22Rv1 (cell line): ENCODE measurements at regions not wholly inside any gene's neighbourhood (a gene's known extent, or its start where the extent isn't known, plus 50 kb on each side); places are given as distances from the start of the nearest gene placed in this dataset.

Source experiments
- H3K27ac ChIP-seq: fragments of 450-650 bp; 2 replicates; pipeline ENCODE4 v1.5.1; 2017
- ZFX ChIP-seq: fragments of 450-650 bp; IDR thresholded peaks from 2 replicates; pipeline ENCODE4 v1.6.1; 2017; ENCODE audit warnings: antibody characterized with exemption, borderline replicate concordance
- TF ChIP-seq, protein P1 (sequence below): fragments of 450-650 bp; IDR thresholded peaks from 2 replicates; pipeline ENCODE4 v1.5.1; 2017; ENCODE audit warnings: mild to moderate bottlenecking

- TF ChIP-seq, protein P1, sequence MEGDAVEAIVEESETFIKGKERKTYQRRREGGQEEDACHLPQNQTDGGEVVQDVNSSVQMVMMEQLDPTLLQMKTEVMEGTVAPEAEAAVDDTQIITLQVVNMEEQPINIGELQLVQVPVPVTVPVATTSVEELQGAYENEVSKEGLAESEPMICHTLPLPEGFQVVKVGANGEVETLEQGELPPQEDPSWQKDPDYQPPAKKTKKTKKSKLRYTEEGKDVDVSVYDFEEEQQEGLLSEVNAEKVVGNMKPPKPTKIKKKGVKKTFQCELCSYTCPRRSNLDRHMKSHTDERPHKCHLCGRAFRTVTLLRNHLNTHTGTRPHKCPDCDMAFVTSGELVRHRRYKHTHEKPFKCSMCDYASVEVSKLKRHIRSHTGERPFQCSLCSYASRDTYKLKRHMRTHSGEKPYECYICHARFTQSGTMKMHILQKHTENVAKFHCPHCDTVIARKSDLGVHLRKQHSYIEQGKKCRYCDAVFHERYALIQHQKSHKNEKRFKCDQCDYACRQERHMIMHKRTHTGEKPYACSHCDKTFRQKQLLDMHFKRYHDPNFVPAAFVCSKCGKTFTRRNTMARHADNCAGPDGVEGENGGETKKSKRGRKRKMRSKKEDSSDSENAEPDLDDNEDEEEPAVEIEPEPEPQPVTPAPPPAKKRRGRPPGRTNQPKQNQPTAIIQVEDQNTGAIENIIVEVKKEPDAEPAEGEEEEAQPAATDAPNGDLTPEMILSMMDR, result no peak
- no peak overlapping the region for H3K27ac ChIP-seq
Observed at GRCh38 chr17:79369001-79369400, 241.8 kb downstream of the RBFOX3 start.

GRCh38 chr17:79368521-79368920 is 242.3 kb downstream of the RBFOX3 start:
- H3K27ac ChIP-seq, result no peak overlapping the region
- TF ChIP-seq, protein P1, result no peak
- TF ChIP-seq ZFX, result no peak

GRCh38 chr17:79366988-79367571 is 243.8 kb downstream of the RBFOX3 start:
- H3K27ac ChIP-seq, result no peak overlapping the region
- TF ChIP-seq, protein P1, result no peak
- TF ChIP-seq ZFX, result no peak

DNA sequence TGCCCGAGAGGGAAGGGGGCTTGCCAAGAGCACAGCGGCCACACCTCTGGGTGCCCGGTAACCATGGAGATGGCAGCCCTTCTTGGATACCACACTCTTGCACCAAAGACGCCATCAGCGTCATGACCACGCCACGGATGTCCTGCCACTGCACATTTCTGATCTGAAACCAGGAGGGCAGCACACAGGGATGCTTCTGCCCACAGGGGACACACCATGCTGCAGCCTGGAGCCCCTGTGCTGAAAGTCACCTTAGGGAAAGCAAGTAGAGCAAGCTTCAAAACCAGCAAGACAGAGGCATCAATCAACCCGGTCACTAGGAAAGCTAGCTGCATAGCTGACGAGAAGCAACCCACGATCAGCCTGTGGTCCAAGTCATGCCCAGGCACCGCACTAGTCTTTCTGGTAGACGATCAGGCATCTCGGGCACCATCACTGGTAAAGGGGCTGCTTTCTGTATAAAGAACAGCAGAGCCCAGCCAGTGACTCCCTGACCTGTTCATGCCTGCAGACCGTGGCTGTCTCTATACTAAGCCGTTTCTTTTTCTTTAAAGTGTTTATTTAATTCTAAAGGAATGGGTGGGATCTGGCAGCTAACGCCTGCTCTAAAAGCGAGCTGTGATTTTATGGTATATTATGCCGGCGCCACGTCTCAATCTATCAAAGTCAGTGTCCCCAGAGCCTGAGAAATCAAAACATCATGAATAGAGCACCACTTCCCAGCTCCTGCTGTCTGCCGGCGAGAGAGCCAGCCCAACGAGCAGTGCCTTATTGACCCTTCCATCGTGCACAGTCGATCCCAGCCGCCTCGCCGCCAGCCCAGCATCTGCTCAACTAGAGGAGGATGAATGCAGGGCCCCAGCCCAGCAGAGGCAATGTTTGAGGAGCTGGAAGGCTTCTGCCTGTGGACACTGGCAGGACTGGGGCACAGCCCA is 244.7 kb downstream of the RBFOX3 start:
- TF ChIP-seq, protein P1, result no peak
- no peak for TF ChIP-seq ZFX
- no peak overlapping the region for H3K27ac ChIP-seq

GRCh38 chr17:79365351-79365750 is 245.5 kb downstream of the RBFOX3 start:
- H3K27ac ChIP-seq, result no peak overlapping the region
- no peak for TF ChIP-seq ZFX
- TF ChIP-seq, protein P1, result no peak

GRCh38 chr17:79364315-79365094 is 246.3 kb downstream of the RBFOX3 start:
- no peak for TF ChIP-seq ZFX
- H3K27ac ChIP-seq, result no peak overlapping the region

- no peak overlapping the region for H3K27ac ChIP-seq
- TF ChIP-seq, protein P1, result no peak
- no peak for TF ChIP-seq ZFX
Observed at GRCh38 chr17:79363552-79364275, 247.1 kb downstream of the RBFOX3 start.
